Neural cell (in vitro differentiated cells): ENCODE measurements at regions not wholly inside any gene's neighbourhood (a gene's known extent, or its start where the extent isn't known, plus 50 kb on each side); places are given as distances from the start of the nearest gene placed in this dataset.

ENCODE experiments used
- H2AFZ ChIP-seq: fragments of 200-600, 300-800 bp; sonication (generic), shearing (Covaris generic); 2 replicates; pipeline ENCODE4 v1.6.0; 2014; ENCODE audit warnings: low read depth, mild to moderate bottlenecking, antibody characterized with exemption, low read length, moderate library complexity
- H3F3A ChIP-seq: fragments of 200-600 bp; shearing (Covaris generic); 2 replicates; pipeline ENCODE4 v1.6.1; 2016; ENCODE audit warnings: mild to moderate bottlenecking, moderate library complexity, mixed read lengths, antibody characterized with exemption, low read length; ENCODE audit not compliant: insufficient read depth, poor library complexity, severe bottlenecking
- H3K27ac ChIP-seq: fragments of 200-600, 300-800 bp; sonication (generic), shearing (Covaris generic); 2 replicates; pipeline ENCODE4 v1.5.1; 2014; ENCODE audit warnings: mild to moderate bottlenecking, low read length, moderate library complexity
- H3K27me3 ChIP-seq: fragments of 300-800, 200-600 bp; sonication (generic), shearing (Covaris generic); 2 replicates; pipeline ENCODE4 v1.6.0; 2014; ENCODE audit warnings: mild to moderate bottlenecking, low read depth, low read length, moderate library complexity; ENCODE audit not compliant: insufficient read depth
- H3K36me3 ChIP-seq: fragments of 300-800, 200-600 bp; sonication (generic), shearing (Covaris generic); 2 replicates; pipeline ENCODE4 v1.5.1; 2014; ENCODE audit warnings: mild to moderate bottlenecking, antibody characterized with exemption, low read length, moderate library complexity; ENCODE audit not compliant: insufficient read depth
- H3K4me2 ChIP-seq: fragments of 300-800, 200-600 bp; sonication (generic), shearing (Covaris generic); 2 replicates; pipeline ENCODE4 v1.6.0; 2014; ENCODE audit warnings: mild to moderate bottlenecking, low read length
- H3K4me3 ChIP-seq: fragments of 300-800, 200-600 bp; sonication (generic), shearing (Covaris generic); 2 replicates; pipeline ENCODE4 v1.5.1; 2014; ENCODE audit warnings: mild to moderate bottlenecking, low read length, moderate library complexity
- H3K79me2 ChIP-seq: fragments of 200-600 bp; shearing (Covaris generic); replicated peaks from 2 replicates; pipeline ENCODE4 v1.6.0; 2014; ENCODE audit warnings: mild to moderate bottlenecking, low read length, moderate library complexity; ENCODE audit not compliant: insufficient read depth
- H3K9ac ChIP-seq: fragments of 300-800, 200-600 bp; sonication (generic), shearing (Covaris generic); 2 replicates; pipeline ENCODE4 v1.6.1; 2016; ENCODE audit warnings: mild to moderate bottlenecking, low read length, mixed read lengths
- H3K9me2 ChIP-seq: fragments of 200-600 bp; shearing (Covaris generic); 2 replicates; pipeline ENCODE4 v1.6.1; 2016; ENCODE audit warnings: mild to moderate bottlenecking, low read length, mixed read lengths; ENCODE audit not compliant: insufficient read depth
- H3K9me3 ChIP-seq: fragments of 200-600, 300-800 bp; sonication (generic), shearing (Covaris generic); 2 replicates; pipeline ENCODE4 v1.6.1; 2016; ENCODE audit warnings: mild to moderate bottlenecking, mixed run types, low read length, moderate library complexity, mixed read lengths
- H4K20me1 ChIP-seq: fragments of 200-600 bp; shearing (Covaris generic); 2 replicates; pipeline ENCODE4 v1.6.1; 2016; ENCODE audit warnings: mild to moderate bottlenecking, mixed run types; ENCODE audit not compliant: insufficient read depth
- EP300 ChIP-seq: fragments of 450-650 bp; conservative IDR thresholded peaks from 2 replicates; pipeline ENCODE4 v1.6.1; 2014; ENCODE audit warnings: antibody characterized with exemption, mild to moderate bottlenecking, moderate library complexity; ENCODE audit not compliant: poor library complexity, severe bottlenecking
- EZH2 ChIP-seq: fragments of 200-600, 300-800 bp; shearing (Covaris generic), sonication (generic); IDR thresholded peaks from 2 replicates; pipeline ENCODE4 v1.6.1; 2014; ENCODE audit warnings: antibody characterized with exemption, low read length, borderline replicate concordance, mild to moderate bottlenecking; ENCODE audit not compliant: insufficient read depth, poor library complexity, severe bottlenecking
- MXI1 ChIP-seq: fragments of 450-650 bp; conservative IDR thresholded peaks from 2 replicates; pipeline ENCODE4 v1.6.1; 2014; ENCODE audit warnings: antibody characterized with exemption, mild to moderate bottlenecking; ENCODE audit not compliant: poor library complexity, severe bottlenecking
- RAD21 ChIP-seq: fragments of 450-650 bp; conservative IDR thresholded peaks from 2 replicates; pipeline ENCODE4 v1.6.1; 2014; ENCODE audit warnings: antibody characterized with exemption, mild to moderate bottlenecking, moderate library complexity
- SMC3 ChIP-seq: fragments of 450-650 bp; conservative IDR thresholded peaks from 2 replicates; pipeline ENCODE4 v1.6.1; 2014; ENCODE audit warnings: antibody characterized with exemption, mild to moderate bottlenecking, moderate library complexity; ENCODE audit not compliant: poor library complexity
- TAF1 ChIP-seq: IDR thresholded peaks from 2 replicates; pipeline ENCODE4 v1.6.1; 2012; ENCODE audit warnings: low read depth
- TF ChIP-seq, protein P1 (sequence below): IDR thresholded peaks from 2 replicates; pipeline ENCODE4 v1.6.1; 2012; ENCODE audit warnings: borderline replicate concordance
- TF ChIP-seq, protein P2 (sequence below): fragments of 450-650 bp; IDR thresholded peaks from 2 replicates; pipeline ENCODE4 v1.5.1; 2014; ENCODE audit warnings: antibody characterized with exemption, mild to moderate bottlenecking, moderate library complexity; ENCODE audit not compliant: poor library complexity, severe bottlenecking

DNA sequence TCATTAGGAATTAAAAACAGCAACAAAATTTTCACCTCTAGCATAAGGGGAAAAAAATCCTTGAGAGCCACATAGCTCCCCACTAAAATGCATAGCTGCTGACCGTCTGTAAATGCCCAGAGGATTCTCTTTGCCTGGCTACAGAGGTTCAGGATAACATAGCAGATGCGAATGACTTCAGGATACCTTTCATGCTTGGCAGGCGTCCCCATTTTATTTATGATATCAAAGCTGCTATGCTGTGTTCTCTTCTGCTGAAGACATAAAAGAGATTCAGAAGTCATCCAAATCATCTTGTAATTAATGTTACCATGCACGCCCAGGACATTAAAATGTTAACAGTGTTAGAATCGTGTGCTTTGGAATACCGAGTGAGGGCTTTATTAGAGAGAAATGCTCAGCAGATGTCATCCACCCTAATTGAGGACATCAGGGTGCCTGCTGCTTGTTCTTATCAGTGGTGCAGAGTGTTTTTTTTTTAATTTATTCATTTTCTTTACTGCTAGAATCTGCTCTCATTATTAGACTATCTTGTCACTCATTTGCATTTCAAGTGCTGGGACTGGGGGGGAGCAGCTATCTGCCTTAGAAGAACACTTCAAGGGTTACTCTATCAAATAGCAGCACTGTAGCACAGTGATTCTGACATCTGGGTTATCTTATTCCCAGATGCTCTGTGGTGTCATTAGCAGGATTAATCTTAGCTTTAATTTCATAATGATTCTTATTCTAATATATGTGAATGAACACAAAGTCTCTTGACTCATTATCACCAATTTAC is 139.5 kb downstream of the ZNF326 start:
- H3K9me3 ChIP-seq, result peaks cover under 1% of the 10 kb centered on the region
- no peaks in the 10 kb centered on the region for H4K20me1 ChIP-seq
- no peaks in the 10 kb centered on the region for H3K27me3 ChIP-seq
- H3K27ac ChIP-seq, result peak overlapping the region; percentile 9
- no peak overlapping the region for H3K4me2 ChIP-seq
- H3K9ac ChIP-seq, result no peak overlapping the region
- H3K4me3 ChIP-seq, result peak overlapping the region; percentile 10
- no peaks in the 10 kb centered on the region for H3F3A ChIP-seq
- no peaks in the 10 kb centered on the region for H3K79me2 ChIP-seq
- TF ChIP-seq MXI1, result no peak
- TF ChIP-seq TAF1, result no peak
- TF ChIP-seq, protein P1, sequence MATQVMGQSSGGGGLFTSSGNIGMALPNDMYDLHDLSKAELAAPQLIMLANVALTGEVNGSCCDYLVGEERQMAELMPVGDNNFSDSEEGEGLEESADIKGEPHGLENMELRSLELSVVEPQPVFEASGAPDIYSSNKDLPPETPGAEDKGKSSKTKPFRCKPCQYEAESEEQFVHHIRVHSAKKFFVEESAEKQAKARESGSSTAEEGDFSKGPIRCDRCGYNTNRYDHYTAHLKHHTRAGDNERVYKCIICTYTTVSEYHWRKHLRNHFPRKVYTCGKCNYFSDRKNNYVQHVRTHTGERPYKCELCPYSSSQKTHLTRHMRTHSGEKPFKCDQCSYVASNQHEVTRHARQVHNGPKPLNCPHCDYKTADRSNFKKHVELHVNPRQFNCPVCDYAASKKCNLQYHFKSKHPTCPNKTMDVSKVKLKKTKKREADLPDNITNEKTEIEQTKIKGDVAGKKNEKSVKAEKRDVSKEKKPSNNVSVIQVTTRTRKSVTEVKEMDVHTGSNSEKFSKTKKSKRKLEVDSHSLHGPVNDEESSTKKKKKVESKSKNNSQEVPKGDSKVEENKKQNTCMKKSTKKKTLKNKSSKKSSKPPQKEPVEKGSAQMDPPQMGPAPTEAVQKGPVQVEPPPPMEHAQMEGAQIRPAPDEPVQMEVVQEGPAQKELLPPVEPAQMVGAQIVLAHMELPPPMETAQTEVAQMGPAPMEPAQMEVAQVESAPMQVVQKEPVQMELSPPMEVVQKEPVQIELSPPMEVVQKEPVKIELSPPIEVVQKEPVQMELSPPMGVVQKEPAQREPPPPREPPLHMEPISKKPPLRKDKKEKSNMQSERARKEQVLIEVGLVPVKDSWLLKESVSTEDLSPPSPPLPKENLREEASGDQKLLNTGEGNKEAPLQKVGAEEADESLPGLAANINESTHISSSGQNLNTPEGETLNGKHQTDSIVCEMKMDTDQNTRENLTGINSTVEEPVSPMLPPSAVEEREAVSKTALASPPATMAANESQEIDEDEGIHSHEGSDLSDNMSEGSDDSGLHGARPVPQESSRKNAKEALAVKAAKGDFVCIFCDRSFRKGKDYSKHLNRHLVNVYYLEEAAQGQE, result no peak
- no peak for TF ChIP-seq EZH2
- no peak for TF ChIP-seq SMC3
- TF ChIP-seq EP300, result no peak
- no peaks in the 10 kb centered on the region for H3K9me2 ChIP-seq
- H2AFZ ChIP-seq, result no peak overlapping the region
- no peaks in the 10 kb centered on the region for H3K36me3 ChIP-seq

DNA sequence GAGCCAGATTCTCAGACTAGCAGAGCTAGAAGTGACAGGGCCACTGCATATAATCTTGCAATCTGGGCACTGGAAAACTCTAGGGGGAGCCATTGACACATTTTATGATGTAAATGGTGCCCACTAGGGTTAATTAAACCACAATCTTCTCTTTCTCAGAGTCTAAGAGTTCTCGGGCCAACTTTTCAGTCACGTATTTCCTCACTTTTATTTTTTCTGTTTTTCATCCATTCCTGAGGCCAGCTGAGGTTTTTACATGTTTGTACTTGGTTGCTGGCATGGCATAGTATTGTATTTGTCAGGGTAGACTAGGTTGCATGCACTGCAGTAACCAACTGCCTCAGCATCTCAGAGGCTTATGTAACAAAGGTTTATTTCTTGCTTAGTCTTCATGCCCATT is 138.2 kb downstream of the ZNF326 start:
- Histone ChIP-seq H3K27me3 (no peaks in the 10 kb centered on the region), H2AFZ (no peak overlapping the region), H4K20me1 (no peaks in the 10 kb centered on the region), H3K9me2 (no peaks in the 10 kb centered on the region), H3K4me2 (no peak overlapping the region), H3K36me3 (no peaks in the 10 kb centered on the region), H3K27ac (no peak overlapping the region), H3K9ac (no peak overlapping the region), H3K9me3 (no peaks in the 10 kb centered on the region), H3K4me3 (no peak overlapping the region), H3F3A (no peaks in the 10 kb centered on the region), H3K79me2 (no peaks in the 10 kb centered on the region)
- TF ChIP-seq RAD21 (peak; percentile 58), SMC3 (peak; percentile 31), EP300 (no peak)
- TF ChIP-seq, protein P2, sequence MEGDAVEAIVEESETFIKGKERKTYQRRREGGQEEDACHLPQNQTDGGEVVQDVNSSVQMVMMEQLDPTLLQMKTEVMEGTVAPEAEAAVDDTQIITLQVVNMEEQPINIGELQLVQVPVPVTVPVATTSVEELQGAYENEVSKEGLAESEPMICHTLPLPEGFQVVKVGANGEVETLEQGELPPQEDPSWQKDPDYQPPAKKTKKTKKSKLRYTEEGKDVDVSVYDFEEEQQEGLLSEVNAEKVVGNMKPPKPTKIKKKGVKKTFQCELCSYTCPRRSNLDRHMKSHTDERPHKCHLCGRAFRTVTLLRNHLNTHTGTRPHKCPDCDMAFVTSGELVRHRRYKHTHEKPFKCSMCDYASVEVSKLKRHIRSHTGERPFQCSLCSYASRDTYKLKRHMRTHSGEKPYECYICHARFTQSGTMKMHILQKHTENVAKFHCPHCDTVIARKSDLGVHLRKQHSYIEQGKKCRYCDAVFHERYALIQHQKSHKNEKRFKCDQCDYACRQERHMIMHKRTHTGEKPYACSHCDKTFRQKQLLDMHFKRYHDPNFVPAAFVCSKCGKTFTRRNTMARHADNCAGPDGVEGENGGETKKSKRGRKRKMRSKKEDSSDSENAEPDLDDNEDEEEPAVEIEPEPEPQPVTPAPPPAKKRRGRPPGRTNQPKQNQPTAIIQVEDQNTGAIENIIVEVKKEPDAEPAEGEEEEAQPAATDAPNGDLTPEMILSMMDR, result peak; percentile 57
